MG63 (cell line): ENCODE measurements at regions not wholly inside any gene's neighbourhood (a gene's known extent, or its start where the extent isn't known, plus 50 kb on each side); places are given as distances from the start of the nearest gene placed in this dataset.

Experiments
- DNase-seq: peaks from one replicate; pipeline ENCODE4 v3.0.0-alpha.2; 2020
- H3K27me3 ChIP-seq: fragments of 250-450 bp; sonication (Bioruptor Pico); 2 replicates; pipeline ENCODE4 v1.5.1; 2020; ENCODE audit warnings: mild to moderate bottlenecking, moderate library complexity
- H3K36me3 ChIP-seq: fragments of 250-450 bp; sonication (Bioruptor Pico); 2 replicates; pipeline ENCODE4 v1.5.1; 2020; ENCODE audit warnings: mild to moderate bottlenecking, moderate library complexity
- H3K4me3 ChIP-seq: fragments of 250-450 bp; sonication (Bioruptor Pico); 2 replicates; pipeline ENCODE4 v1.5.1; 2020; ENCODE audit warnings: mild to moderate bottlenecking, moderate library complexity
- H3K9me3 ChIP-seq: fragments of 250-450 bp; sonication (Bioruptor Pico); 2 replicates; pipeline ENCODE4 v1.5.1; 2020; ENCODE audit warnings: mild to moderate bottlenecking, moderate library complexity

DNA sequence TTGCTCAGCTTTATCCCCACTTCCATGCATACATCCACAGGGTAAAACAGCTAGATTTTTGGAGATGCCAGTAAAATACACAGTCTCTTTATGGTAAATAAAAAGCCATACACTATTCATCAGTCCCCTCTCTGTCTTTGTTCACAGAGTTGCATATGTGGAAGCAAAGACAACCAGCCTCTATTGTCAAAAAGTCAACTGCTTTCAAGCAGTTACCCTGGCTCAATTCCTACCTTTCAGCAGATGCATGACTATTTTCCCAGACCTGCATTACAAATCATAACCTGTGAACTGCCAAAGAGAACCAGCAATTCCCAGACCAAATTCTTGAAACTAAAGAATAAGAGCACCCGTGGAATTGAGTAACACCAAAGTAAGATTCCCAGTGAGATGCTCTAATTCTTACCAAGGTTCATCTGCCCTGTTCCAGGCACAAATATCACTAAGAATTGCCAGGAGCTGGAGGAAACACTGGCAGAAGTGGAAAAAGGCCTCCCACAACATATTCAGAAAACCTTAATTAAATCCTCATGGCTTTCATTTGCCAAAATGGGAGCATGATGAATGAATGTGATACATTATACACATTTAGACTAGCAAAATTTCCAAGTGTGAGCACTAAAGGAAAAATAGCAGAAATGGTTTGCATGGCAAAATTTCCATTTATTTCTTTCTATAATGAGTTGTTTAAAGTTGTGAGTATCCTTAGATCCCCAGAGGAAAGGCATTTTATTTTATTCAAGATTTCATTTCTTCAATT is 391.2 kb upstream of the ADGRL3 start:
- DNase-seq, result no peak
- H3K36me3 ChIP-seq, result no peaks in the 10 kb centered on the region
- H3K9me3 ChIP-seq, result no peaks in the 10 kb centered on the region
- H3K4me3 ChIP-seq, result no peak overlapping the region
- no peaks in the 10 kb centered on the region for H3K27me3 ChIP-seq

DNA sequence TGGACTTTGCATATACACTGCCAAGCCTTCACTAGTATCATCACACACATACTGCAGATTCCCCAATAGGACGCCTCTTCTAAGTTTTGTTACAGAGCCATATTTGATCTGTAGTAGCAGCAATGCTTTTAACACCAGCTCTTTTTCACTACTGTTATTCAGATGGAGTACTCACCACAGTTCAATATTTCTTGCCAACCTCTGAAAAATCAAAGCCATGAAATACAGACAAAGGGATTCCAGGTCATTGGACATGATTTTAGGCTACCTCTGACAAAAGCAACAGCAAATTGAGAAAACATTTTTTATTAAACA is 390.7 kb upstream of the ADGRL3 start:
- no peaks in the 10 kb centered on the region for H3K27me3 ChIP-seq
- H3K9me3 ChIP-seq, result no peaks in the 10 kb centered on the region
- no peak overlapping the region for H3K4me3 ChIP-seq
- no peak for DNase-seq
- no peaks in the 10 kb centered on the region for H3K36me3 ChIP-seq

DNA sequence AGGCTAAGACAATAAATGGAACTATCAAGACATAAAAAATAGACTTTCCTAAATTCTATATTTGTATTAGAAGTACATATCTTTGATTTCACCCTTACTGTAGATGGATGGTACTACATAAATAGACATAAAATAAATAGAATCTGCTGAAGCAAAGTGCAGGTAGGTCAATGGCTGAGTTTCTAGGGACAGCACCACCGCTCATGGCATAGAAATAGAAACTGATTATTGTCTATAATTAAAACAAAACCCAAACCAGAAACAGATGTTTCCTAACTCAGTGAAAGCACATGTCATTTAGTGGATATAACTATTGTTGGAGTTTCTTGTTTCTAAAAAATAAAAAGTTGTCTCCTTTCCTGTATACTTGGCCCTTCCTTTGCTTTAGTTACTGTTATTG is 387.3 kb upstream of the ADGRL3 start:
- Histone ChIP-seq H3K9me3 (no peaks in the 10 kb centered on the region), H3K27me3 (no peaks in the 10 kb centered on the region), H3K36me3 (no peaks in the 10 kb centered on the region), H3K4me3 (no peak overlapping the region)
- DNase-seq, result no peak

DNA sequence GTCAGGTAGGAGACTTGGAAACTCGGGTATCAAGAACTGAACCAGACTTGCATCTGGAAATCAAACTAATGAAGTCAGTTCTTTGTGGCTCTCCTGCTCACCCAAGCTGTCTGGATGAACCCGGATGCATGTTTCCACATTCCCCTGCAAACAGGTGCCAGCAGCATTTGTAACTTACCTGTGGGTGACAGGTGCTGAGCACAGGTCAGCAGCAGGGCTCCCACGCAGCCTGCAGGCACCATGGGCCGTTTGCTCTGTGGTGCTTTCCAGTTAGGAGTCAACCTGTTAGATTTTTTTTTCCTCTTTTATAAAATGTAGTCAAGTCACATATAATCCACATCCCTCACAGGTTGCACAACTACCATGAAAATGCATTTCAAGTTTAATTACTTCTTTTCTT is 385.6 kb upstream of the ADGRL3 start:
- no peak for DNase-seq
- no peaks in the 10 kb centered on the region for H3K9me3 ChIP-seq
- H3K36me3 ChIP-seq, result no peaks in the 10 kb centered on the region
- no peaks in the 10 kb centered on the region for H3K27me3 ChIP-seq
- H3K4me3 ChIP-seq, result no peak overlapping the region

DNA sequence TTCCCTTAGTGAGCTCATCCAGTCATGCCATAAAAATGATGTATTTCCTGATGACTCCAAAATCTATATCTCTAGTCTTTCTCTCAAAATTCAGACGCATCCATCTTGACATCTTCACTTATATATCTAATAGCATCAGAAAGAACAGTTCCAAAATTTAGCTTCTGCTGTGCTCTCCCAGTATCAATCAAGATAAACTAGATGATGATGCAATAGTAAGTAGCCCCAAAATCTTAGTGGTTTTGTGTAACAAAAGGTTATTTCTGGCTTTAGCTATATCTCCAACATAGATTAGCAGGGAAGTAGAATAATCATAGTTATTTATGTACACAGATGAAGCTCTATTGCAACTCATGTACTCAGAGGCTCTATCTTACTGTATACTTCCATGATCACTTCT is 382.5 kb upstream of the ADGRL3 start:
- no peaks in the 10 kb centered on the region for H3K9me3 ChIP-seq
- no peak overlapping the region for H3K4me3 ChIP-seq
- no peaks in the 10 kb centered on the region for H3K36me3 ChIP-seq
- DNase-seq, result no peak
- no peaks in the 10 kb centered on the region for H3K27me3 ChIP-seq

DNA sequence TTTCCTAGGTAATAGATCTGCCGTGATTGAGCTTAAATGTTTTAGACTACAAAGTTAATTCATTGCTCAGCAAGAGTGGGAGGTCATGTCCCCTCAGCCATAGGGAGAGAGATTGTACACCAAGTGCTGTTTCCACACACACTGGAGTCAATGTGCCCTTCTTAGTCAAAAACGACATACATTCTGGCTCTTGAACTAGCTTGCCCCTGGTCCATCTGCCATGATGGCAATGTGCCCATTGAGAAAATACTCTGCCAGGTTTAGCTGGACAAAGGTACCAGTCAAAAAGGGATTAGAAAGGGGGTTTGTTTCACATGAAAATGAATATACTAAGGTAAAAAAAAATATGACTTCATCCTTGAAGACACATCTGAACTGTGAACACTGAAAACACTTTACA is 377.1 kb upstream of the ADGRL3 start:
- no peaks in the 10 kb centered on the region for H3K27me3 ChIP-seq
- no peaks in the 10 kb centered on the region for H3K9me3 ChIP-seq

DNA sequence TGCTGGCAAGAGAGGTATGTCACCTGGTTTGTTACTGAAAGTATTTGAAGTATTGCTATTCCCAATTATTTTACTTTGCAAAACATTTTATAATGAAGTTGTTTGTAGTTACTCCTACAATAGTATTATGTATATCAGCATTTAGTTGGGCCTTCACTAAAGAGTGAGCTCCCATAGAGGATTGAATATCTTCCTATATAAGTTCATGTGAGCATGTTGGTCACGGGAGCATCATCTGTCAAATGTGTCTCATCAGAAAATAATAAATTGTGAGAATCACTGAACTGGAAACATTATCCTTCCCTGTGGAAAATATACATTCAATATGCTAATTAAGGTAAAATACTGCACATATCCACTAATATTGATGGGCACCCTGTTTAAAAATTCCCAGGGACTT is 360.1 kb upstream of the ADGRL3 start:
- DNase-seq, result no peak

More for the DNA sequence above, 377.1 kb upstream of the ADGRL3 start:
- no peak for DNase-seq
- Histone ChIP-seq H3K4me3 (no peak overlapping the region), H3K36me3 (no peaks in the 10 kb centered on the region)

DNA sequence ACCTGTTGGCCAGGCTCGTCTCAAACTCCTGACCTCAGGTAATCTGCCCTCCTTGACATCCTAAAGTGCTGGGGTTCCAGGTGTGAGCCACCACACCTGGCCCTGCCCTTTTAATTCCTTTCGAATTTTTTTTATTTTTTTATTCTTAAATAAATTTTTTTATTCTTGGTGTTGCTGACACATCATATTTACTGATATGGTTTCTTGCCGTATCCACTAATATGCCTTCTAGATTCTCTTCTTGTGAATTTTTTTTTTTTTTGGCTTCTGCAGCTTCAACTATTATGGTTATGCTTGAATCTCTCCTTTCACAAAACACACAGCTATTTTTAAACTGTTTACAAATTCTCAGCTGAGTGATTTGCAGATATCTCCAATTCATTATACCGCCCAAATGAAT is 353.4 kb upstream of the ADGRL3 start:
- DNase-seq, result no peak
- Histone ChIP-seq H3K36me3 (no peaks in the 10 kb centered on the region), H3K4me3 (no peak overlapping the region), H3K9me3 (no peaks in the 10 kb centered on the region), H3K27me3 (no peaks in the 10 kb centered on the region)

More for the DNA sequence above, 360.1 kb upstream of the ADGRL3 start:
- H3K36me3 ChIP-seq, result no peaks in the 10 kb centered on the region
- H3K9me3 ChIP-seq, result no peaks in the 10 kb centered on the region
- no peak overlapping the region for H3K4me3 ChIP-seq
- H3K27me3 ChIP-seq, result no peaks in the 10 kb centered on the region

DNA sequence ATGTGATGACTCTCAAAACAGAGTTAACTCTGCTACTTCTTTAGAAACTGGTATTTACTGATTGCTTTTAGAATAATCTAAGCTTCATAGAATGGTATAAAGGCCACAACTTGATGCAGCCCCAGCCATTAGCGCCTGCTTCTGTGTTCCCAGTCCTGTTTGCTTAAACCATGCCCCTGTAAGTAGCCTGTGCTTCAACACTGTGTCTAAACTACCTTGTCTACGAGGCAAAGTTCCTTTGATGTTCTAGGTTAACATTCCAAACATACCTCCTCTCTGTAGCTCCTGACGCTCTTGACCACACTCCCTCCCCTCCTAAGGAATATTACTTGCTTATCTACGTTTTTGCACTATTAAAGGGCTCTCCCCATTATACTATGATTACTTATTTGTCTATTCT is 352.5 kb upstream of the ADGRL3 start:
- H3K9me3 ChIP-seq, result no peaks in the 10 kb centered on the region
- H3K36me3 ChIP-seq, result no peaks in the 10 kb centered on the region
- H3K27me3 ChIP-seq, result no peaks in the 10 kb centered on the region
- DNase-seq, result no peak
- H3K4me3 ChIP-seq, result no peak overlapping the region

DNA sequence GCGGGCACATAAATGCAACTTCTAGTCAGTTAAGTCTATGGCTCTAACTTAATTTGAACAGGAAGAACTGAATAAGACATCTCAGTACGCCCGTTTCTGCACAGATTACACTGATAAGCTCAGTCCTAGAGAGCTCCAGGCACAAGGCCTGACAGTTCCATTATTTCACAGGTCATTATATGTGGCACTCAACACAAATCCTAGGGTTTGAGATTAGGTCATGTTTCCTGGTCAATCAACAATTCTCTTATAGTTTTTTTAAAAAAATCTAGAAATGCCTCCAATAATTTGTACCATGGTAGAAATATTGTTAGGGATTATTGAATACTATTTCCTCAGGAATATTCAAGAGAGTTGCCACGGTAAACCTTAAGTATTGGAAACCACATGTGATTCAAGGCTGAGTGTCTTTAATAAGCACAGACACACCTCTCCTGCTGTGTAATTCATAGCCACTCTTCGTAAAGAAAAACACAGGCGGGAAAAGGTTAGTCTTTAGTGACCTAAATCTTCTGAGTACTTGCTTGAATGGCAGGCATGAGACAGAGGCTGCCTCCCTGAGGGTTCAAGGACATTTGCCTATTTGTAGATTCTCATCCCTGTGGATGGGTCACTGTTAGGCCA is 342.9 kb upstream of the ADGRL3 start:
- no peak overlapping the region for H3K4me3 ChIP-seq
- no peaks in the 10 kb centered on the region for H3K27me3 ChIP-seq
- no peaks in the 10 kb centered on the region for H3K9me3 ChIP-seq
- DNase-seq, result no peak
- H3K36me3 ChIP-seq, result no peaks in the 10 kb centered on the region

DNA sequence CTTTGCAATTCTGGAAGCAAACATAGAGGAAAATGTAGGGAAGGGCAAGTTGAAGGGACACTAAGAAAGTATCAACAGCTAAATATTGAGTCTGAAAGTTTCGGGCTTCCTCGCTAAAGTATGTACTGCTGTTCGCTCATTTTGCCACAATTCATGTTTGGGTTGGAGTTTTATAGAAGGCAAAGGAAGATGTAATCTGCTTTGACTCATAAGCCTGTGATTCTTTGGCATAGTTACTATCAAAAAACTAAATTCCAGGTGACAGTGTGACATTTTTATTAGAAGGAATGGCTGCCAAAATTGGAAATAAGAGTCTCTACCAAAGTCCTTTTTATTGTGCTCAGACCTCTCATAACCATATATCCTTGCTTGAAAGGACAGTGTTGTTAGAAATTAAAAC is 336.7 kb upstream of the ADGRL3 start:
- no peaks in the 10 kb centered on the region for H3K9me3 ChIP-seq
- DNase-seq, result no peak
- H3K27me3 ChIP-seq, result no peaks in the 10 kb centered on the region

DNA sequence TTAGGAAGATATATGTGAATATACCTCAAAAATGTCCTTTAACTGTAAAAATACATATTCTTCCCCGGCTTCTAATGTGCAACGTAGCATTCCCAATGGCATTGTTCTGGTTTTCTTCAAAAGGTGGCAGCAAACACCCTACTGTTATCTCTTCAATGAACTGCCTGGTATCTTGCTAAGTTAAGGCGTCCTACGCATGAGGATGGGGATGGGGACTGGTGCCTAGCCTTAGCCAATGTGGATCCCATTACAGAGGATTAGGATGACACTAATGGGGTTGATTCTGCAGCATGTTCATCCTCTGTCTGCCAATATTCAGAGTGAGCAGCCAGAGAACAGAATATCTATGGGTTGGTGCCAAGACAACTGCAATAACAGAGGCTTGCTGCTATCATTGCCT is 334.9 kb upstream of the ADGRL3 start:
- Histone ChIP-seq H3K36me3 (no peaks in the 10 kb centered on the region), H3K9me3 (no peaks in the 10 kb centered on the region), H3K27me3 (no peaks in the 10 kb centered on the region), H3K4me3 (no peak overlapping the region)
- no peak for DNase-seq

More for the DNA sequence above, 336.7 kb upstream of the ADGRL3 start:
- no peak overlapping the region for H3K4me3 ChIP-seq
- H3K36me3 ChIP-seq, result no peaks in the 10 kb centered on the region

DNA sequence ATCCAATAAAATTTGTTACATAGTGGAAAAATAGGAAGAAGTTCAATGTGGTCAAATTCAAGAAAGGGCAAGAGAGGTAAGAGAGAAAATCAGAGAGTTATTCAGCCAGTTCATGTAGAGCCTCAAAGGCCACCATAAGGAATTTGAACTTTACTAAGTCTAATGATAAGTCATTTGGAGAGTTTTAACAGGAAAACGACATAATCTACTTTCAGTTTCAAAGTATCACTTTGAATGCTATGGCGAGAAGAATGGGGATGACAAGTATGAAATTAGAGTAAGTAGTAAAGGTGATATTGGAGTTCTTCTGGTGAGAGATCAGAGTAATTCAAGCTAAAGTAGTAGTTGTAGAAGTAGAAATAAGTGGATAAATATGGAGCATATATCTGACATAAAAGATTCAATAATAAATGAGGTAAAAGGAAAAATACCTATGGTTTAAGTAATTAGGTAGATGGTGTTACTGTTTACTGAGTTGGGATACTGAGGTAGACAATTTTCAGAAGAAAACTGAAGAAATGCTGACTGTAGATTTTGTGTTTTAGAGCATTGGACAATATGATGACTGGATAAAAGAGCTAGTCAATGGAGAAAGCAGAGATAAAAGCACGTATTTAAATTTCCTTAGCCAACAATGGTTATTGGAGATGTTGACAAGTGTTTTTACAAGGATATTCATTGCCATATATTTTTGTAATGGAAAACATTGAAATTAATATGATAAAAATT is 331.7 kb upstream of the ADGRL3 start:
- no peak for DNase-seq
- H3K36me3 ChIP-seq, result no peaks in the 10 kb centered on the region
- H3K9me3 ChIP-seq, result no peaks in the 10 kb centered on the region
- H3K4me3 ChIP-seq, result no peak overlapping the region
- H3K27me3 ChIP-seq, result no peaks in the 10 kb centered on the region

DNA sequence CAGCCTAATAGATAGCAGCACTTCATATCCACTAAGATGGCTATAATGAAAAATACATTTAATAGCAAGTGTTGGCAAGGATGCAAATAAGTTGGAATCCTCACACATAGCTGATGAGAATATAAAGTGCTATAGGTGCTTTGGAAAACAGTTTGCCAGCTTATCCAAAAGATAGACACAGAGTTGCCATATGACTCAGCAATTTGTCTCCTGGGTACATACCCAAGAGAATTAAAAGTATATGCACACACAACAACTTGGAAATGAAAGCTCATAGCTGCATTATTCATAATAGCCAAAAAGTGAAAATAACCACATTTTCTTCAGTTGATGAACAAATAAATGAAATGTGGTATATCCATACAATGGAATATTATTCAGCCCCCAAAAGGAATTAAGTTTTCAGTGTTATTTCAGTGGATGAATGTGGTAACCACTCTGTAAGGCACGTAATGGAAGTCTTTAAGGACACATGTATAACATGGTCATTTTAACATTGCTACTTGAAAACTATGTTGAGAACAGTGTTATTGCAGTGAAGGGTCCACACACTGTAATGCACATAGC is 320.9 kb upstream of the ADGRL3 start:
- no peaks in the 10 kb centered on the region for H3K36me3 ChIP-seq
- H3K27me3 ChIP-seq, result no peaks in the 10 kb centered on the region
- DNase-seq, result no peak
- no peaks in the 10 kb centered on the region for H3K9me3 ChIP-seq
- H3K4me3 ChIP-seq, result no peak overlapping the region

DNA sequence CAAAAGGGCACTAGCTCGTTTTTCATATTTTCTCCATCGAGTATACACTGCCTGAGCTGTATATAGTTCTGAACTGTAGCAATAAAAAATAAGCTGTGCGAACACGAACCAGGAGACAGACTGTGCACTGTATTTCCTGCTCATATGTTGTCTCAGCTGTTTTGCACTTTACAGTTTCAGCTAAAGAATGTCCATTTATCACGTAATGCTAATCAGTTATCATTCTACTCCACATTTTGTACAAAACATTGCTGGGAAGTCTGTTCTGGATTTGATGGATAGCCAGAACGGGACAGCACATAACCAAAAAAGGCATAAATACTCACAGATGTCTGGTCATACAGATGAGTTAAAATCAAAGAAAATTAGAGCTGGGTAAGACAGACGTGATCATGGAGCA is 315.5 kb upstream of the ADGRL3 start:
- no peaks in the 10 kb centered on the region for H3K9me3 ChIP-seq
- H3K27me3 ChIP-seq, result no peaks in the 10 kb centered on the region
- H3K4me3 ChIP-seq, result no peak overlapping the region
- no peaks in the 10 kb centered on the region for H3K36me3 ChIP-seq
- no peak for DNase-seq

DNA sequence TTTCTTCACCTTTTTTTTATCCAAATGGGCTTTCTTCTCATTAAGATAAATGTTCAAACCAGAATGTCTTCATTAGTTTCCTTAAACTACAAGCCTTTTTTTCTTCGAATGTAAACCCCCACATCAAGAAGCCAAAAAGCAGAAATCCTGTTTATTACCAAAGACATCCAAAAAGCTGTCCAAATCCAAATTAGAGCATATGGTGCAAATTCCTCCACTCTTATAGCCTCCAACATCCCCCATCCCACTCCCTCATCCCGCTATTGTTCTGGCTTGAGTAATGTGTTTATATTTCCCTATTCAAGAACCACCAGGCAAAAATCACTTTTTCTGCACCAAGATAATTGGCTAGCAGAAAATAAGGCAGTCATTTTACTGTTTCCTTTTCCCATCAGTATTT is 315.1 kb upstream of the ADGRL3 start:
- DNase-seq, result no peak
- H3K27me3 ChIP-seq, result no peaks in the 10 kb centered on the region
- no peak overlapping the region for H3K4me3 ChIP-seq
- H3K36me3 ChIP-seq, result no peaks in the 10 kb centered on the region
- H3K9me3 ChIP-seq, result no peaks in the 10 kb centered on the region

DNA sequence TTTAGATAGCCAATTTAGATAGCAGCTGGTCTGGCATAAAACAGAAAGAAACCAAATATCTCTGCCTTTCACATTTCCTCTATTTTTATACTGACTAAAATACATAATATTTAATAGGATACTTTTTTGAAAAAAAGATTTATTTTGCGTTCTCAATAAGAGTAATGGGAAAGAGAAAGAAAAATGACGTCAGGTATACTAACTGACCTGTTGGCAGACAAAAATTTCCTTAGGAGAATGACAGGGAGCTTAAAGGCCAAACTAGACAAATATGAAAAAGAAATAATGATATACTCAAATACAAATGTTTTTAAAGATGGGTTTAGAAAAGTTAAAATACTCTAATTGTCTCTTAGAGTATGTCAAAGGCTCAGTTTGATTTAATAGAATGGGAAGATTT is 309.4 kb upstream of the ADGRL3 start:
- Histone ChIP-seq H3K4me3 (no peak overlapping the region), H3K36me3 (no peaks in the 10 kb centered on the region), H3K27me3 (no peaks in the 10 kb centered on the region), H3K9me3 (no peaks in the 10 kb centered on the region)
- no peak for DNase-seq

DNA sequence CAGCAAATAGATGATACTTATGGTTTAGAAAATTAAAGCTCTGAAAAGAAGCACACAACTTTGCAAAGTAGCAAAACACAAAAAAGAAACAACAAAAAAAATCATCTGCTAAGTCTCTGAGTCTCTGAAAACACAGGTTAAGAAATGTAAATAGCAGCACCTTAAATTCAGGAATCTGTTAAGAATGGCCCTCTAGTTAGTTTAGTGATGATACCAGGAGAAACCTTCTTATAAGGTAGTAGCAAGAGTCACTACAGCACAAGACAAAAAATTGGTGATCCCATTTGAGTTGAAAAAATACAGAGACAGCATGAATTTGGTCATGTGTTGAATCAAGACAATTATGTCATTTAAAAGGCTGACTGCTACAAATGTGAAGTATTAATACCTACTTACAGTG is 308.2 kb upstream of the ADGRL3 start:
- DNase-seq, result no peak
- H3K9me3 ChIP-seq, result no peaks in the 10 kb centered on the region
- H3K36me3 ChIP-seq, result no peaks in the 10 kb centered on the region
- no peaks in the 10 kb centered on the region for H3K27me3 ChIP-seq
- no peak overlapping the region for H3K4me3 ChIP-seq
